ENCODE measurements at regions not wholly inside any gene's neighbourhood (a gene's known extent, or its start where the extent isn't known, plus 50 kb on each side); places are given as distances from the start of the nearest gene placed in this dataset.

DNA sequence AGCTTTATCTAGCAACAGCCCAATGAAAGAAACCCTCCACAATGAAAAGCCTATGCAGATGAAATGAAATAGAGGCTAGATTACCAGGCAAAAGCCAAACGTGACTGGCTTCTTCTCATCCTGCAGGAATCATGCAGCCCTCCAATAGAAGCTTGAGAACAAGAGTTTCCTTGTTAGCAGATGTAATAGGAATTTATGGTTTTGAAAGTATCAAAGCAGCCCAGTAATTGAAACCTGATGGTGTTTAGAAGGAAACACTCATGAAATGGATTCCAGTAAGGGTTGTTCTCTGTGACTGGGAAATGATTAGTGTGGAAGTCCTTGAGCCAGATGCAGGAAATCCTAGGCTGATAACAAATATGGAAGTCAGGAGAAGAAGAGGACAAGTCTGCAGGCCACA is 320.3 kb upstream of the TSPY4 start (continued):
- TF ChIP-seq ZNF274 (IDR thresholded peaks at IDR 0.05; ENCODE audit: borderline replicate concordance, extremely low read depth, low read length), result no peak
- no peak for TF ChIP-seq CHD2 (IDR thresholded peaks at IDR 0.05; ENCODE audit: low read length)
- TF ChIP-seq SIN3A (conservative IDR thresholded peaks at IDR 0.05 in 1 of 2, IDR thresholded peaks at IDR 0.05 in 1 of 2; ENCODE audit: low read depth in 1 of 2, low read length in 2 of 2), result no peak
